ENCODE measurements at regions not wholly inside any gene's neighbourhood (a gene's known extent, or its start where the extent isn't known, plus 50 kb on each side); places are given as distances from the start of the nearest gene placed in this dataset.

DNA sequence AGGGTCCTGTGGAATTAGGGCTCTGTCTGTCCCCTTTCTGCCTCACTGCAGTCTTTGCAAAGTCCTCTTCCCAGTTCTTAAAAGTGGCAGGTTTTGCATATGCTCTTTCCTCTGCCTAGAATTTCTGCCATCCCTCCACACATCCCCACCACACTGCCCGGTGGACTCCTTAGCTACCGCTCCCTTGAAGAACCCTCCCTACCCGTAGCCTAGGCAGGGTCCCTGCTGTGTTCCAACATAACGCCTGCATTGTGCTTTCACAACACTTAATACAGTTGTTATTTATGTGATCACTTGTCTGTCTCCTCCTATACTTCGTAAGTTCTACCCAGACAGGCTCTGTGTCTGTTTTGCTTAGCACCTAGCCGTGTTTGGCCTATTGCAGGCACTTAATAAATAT lies 142.5 kb upstream of the DMRT1 start:
- TF ChIP-seq, protein P1, sequence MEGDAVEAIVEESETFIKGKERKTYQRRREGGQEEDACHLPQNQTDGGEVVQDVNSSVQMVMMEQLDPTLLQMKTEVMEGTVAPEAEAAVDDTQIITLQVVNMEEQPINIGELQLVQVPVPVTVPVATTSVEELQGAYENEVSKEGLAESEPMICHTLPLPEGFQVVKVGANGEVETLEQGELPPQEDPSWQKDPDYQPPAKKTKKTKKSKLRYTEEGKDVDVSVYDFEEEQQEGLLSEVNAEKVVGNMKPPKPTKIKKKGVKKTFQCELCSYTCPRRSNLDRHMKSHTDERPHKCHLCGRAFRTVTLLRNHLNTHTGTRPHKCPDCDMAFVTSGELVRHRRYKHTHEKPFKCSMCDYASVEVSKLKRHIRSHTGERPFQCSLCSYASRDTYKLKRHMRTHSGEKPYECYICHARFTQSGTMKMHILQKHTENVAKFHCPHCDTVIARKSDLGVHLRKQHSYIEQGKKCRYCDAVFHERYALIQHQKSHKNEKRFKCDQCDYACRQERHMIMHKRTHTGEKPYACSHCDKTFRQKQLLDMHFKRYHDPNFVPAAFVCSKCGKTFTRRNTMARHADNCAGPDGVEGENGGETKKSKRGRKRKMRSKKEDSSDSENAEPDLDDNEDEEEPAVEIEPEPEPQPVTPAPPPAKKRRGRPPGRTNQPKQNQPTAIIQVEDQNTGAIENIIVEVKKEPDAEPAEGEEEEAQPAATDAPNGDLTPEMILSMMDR (conservative IDR thresholded peaks at IDR 0.05; ENCODE audit: low read depth in 2 of 2), result no peak
- no peak for TF ChIP-seq EZH2 (IDR thresholded peaks at IDR 0.05; ENCODE audit: low read depth, unreplicated experiment)
- no peak for TF ChIP-seq JUNB (IDR thresholded peaks at IDR 0.05; ENCODE audit: unreplicated experiment)
- TF ChIP-seq, protein P2, sequence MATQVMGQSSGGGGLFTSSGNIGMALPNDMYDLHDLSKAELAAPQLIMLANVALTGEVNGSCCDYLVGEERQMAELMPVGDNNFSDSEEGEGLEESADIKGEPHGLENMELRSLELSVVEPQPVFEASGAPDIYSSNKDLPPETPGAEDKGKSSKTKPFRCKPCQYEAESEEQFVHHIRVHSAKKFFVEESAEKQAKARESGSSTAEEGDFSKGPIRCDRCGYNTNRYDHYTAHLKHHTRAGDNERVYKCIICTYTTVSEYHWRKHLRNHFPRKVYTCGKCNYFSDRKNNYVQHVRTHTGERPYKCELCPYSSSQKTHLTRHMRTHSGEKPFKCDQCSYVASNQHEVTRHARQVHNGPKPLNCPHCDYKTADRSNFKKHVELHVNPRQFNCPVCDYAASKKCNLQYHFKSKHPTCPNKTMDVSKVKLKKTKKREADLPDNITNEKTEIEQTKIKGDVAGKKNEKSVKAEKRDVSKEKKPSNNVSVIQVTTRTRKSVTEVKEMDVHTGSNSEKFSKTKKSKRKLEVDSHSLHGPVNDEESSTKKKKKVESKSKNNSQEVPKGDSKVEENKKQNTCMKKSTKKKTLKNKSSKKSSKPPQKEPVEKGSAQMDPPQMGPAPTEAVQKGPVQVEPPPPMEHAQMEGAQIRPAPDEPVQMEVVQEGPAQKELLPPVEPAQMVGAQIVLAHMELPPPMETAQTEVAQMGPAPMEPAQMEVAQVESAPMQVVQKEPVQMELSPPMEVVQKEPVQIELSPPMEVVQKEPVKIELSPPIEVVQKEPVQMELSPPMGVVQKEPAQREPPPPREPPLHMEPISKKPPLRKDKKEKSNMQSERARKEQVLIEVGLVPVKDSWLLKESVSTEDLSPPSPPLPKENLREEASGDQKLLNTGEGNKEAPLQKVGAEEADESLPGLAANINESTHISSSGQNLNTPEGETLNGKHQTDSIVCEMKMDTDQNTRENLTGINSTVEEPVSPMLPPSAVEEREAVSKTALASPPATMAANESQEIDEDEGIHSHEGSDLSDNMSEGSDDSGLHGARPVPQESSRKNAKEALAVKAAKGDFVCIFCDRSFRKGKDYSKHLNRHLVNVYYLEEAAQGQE (IDR thresholded peaks at IDR 0.05; ENCODE audit: unreplicated experiment), result no peak
- no peak for TF ChIP-seq ETS1 (IDR thresholded peaks at IDR 0.05)
- no peak for TF ChIP-seq POLR2AphosphoS5 (IDR thresholded peaks at IDR 0.05; ENCODE audit: low read depth)
- TF ChIP-seq CREB1 (CRISPR knock-in tag; IDR thresholded peaks at IDR 0.05; ENCODE audit: low read depth), result no peak
- no peak for TF ChIP-seq EZH2phosphoT487 (IDR thresholded peaks at IDR 0.05; ENCODE audit: unreplicated experiment)
- no peak for TF ChIP-seq NANOG (IDR thresholded peaks at IDR 0.05; ENCODE audit: borderline replicate concordance)
- TF ChIP-seq, protein P3, sequence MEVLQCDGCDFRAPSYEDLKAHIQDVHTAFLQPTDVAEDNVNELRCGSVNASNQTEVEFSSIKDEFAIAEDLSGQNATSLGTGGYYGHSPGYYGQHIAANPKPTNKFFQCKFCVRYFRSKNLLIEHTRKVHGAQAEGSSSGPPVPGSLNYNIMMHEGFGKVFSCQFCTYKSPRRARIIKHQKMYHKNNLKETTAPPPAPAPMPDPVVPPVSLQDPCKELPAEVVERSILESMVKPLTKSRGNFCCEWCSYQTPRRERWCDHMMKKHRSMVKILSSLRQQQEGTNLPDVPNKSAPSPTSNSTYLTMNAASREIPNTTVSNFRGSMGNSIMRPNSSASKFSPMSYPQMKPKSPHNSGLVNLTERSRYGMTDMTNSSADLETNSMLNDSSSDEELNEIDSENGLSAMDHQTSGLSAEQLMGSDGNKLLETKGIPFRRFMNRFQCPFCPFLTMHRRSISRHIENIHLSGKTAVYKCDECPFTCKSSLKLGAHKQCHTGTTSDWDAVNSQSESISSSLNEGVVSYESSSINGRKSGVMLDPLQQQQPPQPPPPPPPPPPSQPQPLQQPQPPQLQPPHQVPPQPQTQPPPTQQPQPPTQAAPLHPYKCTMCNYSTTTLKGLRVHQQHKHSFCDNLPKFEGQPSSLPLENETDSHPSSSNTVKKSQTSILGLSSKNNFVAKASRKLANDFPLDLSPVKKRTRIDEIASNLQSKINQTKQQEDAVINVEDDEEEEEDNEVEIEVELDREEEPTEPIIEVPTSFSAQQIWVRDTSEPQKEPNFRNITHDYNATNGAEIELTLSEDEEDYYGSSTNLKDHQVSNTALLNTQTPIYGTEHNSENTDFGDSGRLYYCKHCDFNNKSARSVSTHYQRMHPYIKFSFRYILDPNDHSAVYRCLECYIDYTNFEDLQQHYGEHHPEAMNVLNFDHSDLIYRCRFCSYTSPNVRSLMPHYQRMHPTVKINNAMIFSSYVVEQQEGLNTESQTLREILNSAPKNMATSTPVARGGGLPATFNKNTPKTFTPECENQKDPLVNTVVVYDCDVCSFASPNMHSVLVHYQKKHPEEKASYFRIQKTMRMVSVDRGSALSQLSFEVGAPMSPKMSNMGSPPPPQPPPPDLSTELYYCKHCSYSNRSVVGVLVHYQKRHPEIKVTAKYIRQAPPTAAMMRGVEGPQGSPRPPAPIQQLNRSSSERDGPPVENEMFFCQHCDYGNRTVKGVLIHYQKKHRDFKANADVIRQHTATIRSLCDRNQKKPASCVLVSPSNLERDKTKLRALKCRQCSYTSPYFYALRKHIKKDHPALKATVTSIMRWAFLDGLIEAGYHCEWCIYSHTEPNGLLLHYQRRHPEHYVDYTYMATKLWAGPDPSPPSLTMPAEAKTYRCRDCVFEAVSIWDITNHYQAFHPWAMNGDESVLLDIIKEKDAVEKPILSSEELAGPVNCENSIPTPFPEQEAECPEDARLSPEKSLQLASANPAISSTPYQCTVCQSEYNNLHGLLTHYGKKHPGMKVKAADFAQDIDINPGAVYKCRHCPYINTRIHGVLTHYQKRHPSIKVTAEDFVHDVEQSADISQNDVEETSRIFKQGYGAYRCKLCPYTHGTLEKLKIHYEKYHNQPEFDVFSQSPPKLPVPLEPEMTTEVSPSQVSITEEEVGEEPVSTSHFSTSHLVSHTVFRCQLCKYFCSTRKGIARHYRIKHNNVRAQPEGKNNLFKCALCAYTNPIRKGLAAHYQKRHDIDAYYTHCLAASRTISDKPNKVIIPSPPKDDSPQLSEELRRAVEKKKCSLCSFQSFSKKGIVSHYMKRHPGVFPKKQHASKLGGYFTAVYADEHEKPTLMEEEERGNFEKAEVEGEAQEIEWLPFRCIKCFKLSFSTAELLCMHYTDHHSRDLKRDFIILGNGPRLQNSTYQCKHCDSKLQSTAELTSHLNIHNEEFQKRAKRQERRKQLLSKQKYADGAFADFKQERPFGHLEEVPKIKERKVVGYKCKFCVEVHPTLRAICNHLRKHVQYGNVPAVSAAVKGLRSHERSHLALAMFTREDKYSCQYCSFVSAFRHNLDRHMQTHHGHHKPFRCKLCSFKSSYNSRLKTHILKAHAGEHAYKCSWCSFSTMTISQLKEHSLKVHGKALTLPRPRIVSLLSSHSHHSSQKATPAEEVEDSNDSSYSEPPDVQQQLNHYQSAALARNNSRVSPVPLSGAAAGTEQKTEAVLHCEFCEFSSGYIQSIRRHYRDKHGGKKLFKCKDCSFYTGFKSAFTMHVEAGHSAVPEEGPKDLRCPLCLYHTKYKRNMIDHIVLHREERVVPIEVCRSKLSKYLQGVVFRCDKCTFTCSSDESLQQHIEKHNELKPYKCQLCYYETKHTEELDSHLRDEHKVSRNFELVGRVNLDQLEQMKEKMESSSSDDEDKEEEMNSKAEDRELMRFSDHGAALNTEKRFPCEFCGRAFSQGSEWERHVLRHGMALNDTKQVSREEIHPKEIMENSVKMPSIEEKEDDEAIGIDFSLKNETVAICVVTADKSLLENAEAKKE (CRISPR knock-in tag; IDR thresholded peaks at IDR 0.05), result no peak
- TF ChIP-seq ZNF331 (CRISPR knock-in tag; IDR thresholded peaks at IDR 0.05; ENCODE audit: low read depth), result no peak
- no peak for TF ChIP-seq ZNF114 (CRISPR knock-in tag; IDR thresholded peaks at IDR 0.05)
- TF ChIP-seq STAT1 (IDR thresholded peaks at IDR 0.05; ENCODE audit: unreplicated experiment), result no peak

All from GM23338 (cell line).